ENCODE measurements at regions not wholly inside any gene's neighbourhood (a gene's known extent, or its start where the extent isn't known, plus 50 kb on each side); places are given as distances from the start of the nearest gene placed in this dataset.

GRCh38 chr7:98040626-98041360 lies 50.8 kb upstream of the OCM2 start:
- Mint-ChIP-seq H3K9me3 (no peaks in the 10 kb centered on the region), H3K27ac (no peak overlapping the region), H3K4me1 (no peaks in the 10 kb centered on the region), H3K36me3 (no peaks in the 10 kb centered on the region), H3K4me3 (no peak overlapping the region), H3K27me3 (no peaks in the 10 kb centered on the region)
- DNase-seq: no peak
- CTCF ChIA-PET: interaction anchor here (0.6 kb wide), 1 partner anchor 791 kb away, joined by 3 read pairs; no protein-coding TSS in a partner anchor

GRCh38 chr7:98046816-98047215 lies 56.8 kb upstream of the OCM2 start:
- no peaks in the 10 kb centered on the region for H3K9me3 Mint-ChIP-seq
- H3K27ac Mint-ChIP-seq: no peak overlapping the region
- H3K4me3 Mint-ChIP-seq: no peak overlapping the region
- peaks cover 5% of the 10 kb centered on the region for H3K4me1 Mint-ChIP-seq
- CTCF ChIA-PET: no interaction called here
- H3K27me3 Mint-ChIP-seq: peaks cover 8% of the 10 kb centered on the region
- H3K36me3 Mint-ChIP-seq: no peaks in the 10 kb centered on the region
- no peak for DNase-seq

- CTCF ChIA-PET: no interaction called here
- H3K9me3 Mint-ChIP-seq: no peaks in the 10 kb centered on the region
- no peak for DNase-seq
- H3K4me1 Mint-ChIP-seq: peaks cover 5% of the 10 kb centered on the region
- no peaks in the 10 kb centered on the region for H3K36me3 Mint-ChIP-seq
- H3K4me3 Mint-ChIP-seq: no peak overlapping the region
- H3K27me3 Mint-ChIP-seq: peaks cover 14% of the 10 kb centered on the region
- no peak overlapping the region for H3K27ac Mint-ChIP-seq
Measured at GRCh38 chr7:98049034-98049433, 57.6 kb upstream of the LMTK2 start.

- peaks cover 5% of the 10 kb centered on the region for H3K4me1 Mint-ChIP-seq
- H3K27me3 Mint-ChIP-seq: peaks cover 23% of the 10 kb centered on the region
- no peak overlapping the region for H3K27ac Mint-ChIP-seq
- peak; percentile 66 for DNase-seq
- no peaks in the 10 kb centered on the region for H3K9me3 Mint-ChIP-seq
- no peak overlapping the region for H3K4me3 Mint-ChIP-seq
- no peaks in the 10 kb centered on the region for H3K36me3 Mint-ChIP-seq
- CTCF ChIA-PET: no interaction called here
Measured at GRCh38 chr7:98051118-98051744, 55.4 kb upstream of the LMTK2 start.

- peaks cover 5% of the 10 kb centered on the region for H3K4me1 Mint-ChIP-seq
- H3K27me3 Mint-ChIP-seq: peaks cover 35% of the 10 kb centered on the region
- H3K27ac Mint-ChIP-seq: no peak overlapping the region
- H3K36me3 Mint-ChIP-seq: no peaks in the 10 kb centered on the region
- no peak overlapping the region for H3K4me3 Mint-ChIP-seq
- H3K9me3 Mint-ChIP-seq: no peaks in the 10 kb centered on the region
- no peak for DNase-seq
- CTCF ChIA-PET: no interaction called here
Measured at GRCh38 chr7:98054585-98054984, 52.1 kb upstream of the LMTK2 start.

- CTCF ChIA-PET: no interaction called here
- H3K9me3 Mint-ChIP-seq: no peaks in the 10 kb centered on the region
- H3K27me3 Mint-ChIP-seq: peaks cover 28% of the 10 kb centered on the region
- no peak overlapping the region for H3K27ac Mint-ChIP-seq
- H3K36me3 Mint-ChIP-seq: no peaks in the 10 kb centered on the region
- DNase-seq: no peak
- H3K4me1 Mint-ChIP-seq: no peaks in the 10 kb centered on the region
- H3K4me3 Mint-ChIP-seq: no peak overlapping the region
Measured at GRCh38 chr7:98056580-98056979, 50.1 kb upstream of the LMTK2 start.
